Activated B cell treated with CpG ODN at 0.5 μM for 24 hours (primary cell): ENCODE measurements at regions not wholly inside any gene's neighbourhood (a gene's known extent, or its start where the extent isn't known, plus 50 kb on each side); places are given as distances from the start of the nearest gene placed in this dataset.
"Not testable (repeated sequence)": the region's sequence is repeated elsewhere in the genome, so short reads cannot be mapped to it uniquely, and the experiment has no call there.

Source experiments
- ATAC-seq: fragments of 200-7000 bp; cut with Tn5 transposase; one replicate; pipeline ENCODE4 v1.10.0; 2021; ENCODE audit warnings: low read depth, mild to moderate bottlenecking, moderate library complexity
- CTCF ChIA-PET: fragments of 350-600 bp; sonication (Branson Sonifier 250); formaldehyde crosslinking; loops from one replicate; lab custom pipeline; 2021; ENCODE audit warnings: antibody characterized with exemption; lab: Charles Lee
- POLR2A ChIA-PET: fragments of 350-600 bp; sonication (Branson Sonifier 250); formaldehyde crosslinking; loops from one replicate; lab custom pipeline; 2021; ENCODE audit warnings: antibody characterized with exemption; lab: Charles Lee
- DNase-seq: peaks from one replicate; pipeline ENCODE4 v3.0.0; 2022
- H3K27ac Mint-ChIP-seq: one replicate; pipeline ENCODE4 v1.8.0; 2020; ENCODE audit warnings: mixed read lengths
- H3K27me3 Mint-ChIP-seq: one replicate; pipeline ENCODE4 v1.8.0; 2021; ENCODE audit warnings: mixed read lengths
- H3K36me3 Mint-ChIP-seq: one replicate; pipeline ENCODE4 v1.8.0; 2021; ENCODE audit warnings: low read depth, mixed read lengths
- H3K4me1 Mint-ChIP-seq: one replicate; pipeline ENCODE4 v1.8.0; 2021; ENCODE audit warnings: mixed read lengths
- H3K4me3 Mint-ChIP-seq: one replicate; pipeline ENCODE4 v1.8.0; 2020; ENCODE audit warnings: mild to moderate bottlenecking, mixed read lengths
- H3K9me3 Mint-ChIP-seq: one replicate; pipeline ENCODE4 v1.8.0; 2020; ENCODE audit warnings: mixed read lengths
- CTCF ChIP-seq: fragments of 200-600 bp; IDR thresholded peaks from one replicate; pipeline ENCODE4 v1.8.0; 2022; ENCODE audit warnings: antibody characterized with exemption, mild to moderate bottlenecking
- intact Hi-C: fragments of 100-400 bp; cut with micrococcal nuclease; formaldehyde crosslinking; loops from one replicate; pipeline ENCODE4 v1.15.1; 2024

DNA sequence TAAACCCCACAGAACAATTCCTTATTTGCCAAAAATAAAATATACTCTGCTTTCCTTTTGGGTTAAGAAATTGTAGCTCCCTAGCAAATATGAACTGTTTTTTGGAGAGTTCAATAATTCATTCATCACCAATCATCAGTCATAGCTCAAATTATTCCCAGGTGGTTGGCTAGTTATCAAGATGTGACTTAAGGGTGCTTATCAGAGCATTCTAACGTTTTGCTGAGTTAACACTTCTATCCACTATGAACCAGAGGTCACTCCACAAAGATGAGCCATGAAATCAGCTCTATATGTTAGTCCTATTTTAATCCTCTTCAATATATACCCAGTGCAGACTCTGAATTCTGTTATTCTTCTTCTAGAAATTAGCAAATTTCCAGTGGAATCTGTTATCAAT is 379.1 kb downstream of the TENT5A start:
- intact Hi-C loops, result no loop called here
- no peak overlapping the region for H3K27ac Mint-ChIP-seq
- peaks cover 4% of the 10 kb centered on the region for H3K9me3 Mint-ChIP-seq
- H3K36me3 Mint-ChIP-seq, result no peaks in the 10 kb centered on the region
- DNase-seq, result no peak
- TF ChIP-seq CTCF, result no peak
- no peaks in the 10 kb centered on the region for H3K27me3 Mint-ChIP-seq
- CTCF ChIA-PET, result no interaction called here
- H3K4me1 Mint-ChIP-seq, result no peaks in the 10 kb centered on the region
- no peak for ATAC-seq
- H3K4me3 Mint-ChIP-seq, result no peak overlapping the region
- POLR2A ChIA-PET, result no interaction called here

DNA sequence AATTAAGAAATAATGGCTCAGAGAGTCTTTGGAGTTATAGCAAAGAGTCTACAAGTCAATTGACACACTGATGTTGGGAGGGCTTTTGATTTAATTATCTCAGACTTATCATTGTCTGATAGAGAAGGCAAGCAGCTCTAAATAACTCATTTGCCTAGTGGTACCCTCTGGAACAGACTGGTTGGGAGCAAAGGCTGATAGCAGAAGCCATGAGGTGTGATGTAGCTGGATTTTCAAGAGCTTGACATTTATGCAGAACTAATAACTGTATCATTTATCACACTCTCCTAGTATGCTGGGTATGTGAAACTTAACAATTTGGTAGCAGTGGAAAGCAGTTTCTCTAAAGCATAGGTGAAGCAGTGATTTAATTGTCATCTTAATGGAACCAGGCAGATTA is 380.6 kb downstream of the TENT5A start:
- ChIA-PET CTCF (no interaction called here), POLR2A (no interaction called here)
- ATAC-seq (no peak), DNase-seq (no peak)
- peaks cover 2% of the 10 kb centered on the region for H3K9me3 Mint-ChIP-seq
- intact Hi-C loops, result no loop called here
- H3K27me3 Mint-ChIP-seq, result no peaks in the 10 kb centered on the region
- no peak for TF ChIP-seq CTCF
- no peak overlapping the region for H3K4me3 Mint-ChIP-seq
- no peaks in the 10 kb centered on the region for H3K4me1 Mint-ChIP-seq
- H3K27ac Mint-ChIP-seq, result no peak overlapping the region
- H3K36me3 Mint-ChIP-seq, result no peaks in the 10 kb centered on the region

DNA sequence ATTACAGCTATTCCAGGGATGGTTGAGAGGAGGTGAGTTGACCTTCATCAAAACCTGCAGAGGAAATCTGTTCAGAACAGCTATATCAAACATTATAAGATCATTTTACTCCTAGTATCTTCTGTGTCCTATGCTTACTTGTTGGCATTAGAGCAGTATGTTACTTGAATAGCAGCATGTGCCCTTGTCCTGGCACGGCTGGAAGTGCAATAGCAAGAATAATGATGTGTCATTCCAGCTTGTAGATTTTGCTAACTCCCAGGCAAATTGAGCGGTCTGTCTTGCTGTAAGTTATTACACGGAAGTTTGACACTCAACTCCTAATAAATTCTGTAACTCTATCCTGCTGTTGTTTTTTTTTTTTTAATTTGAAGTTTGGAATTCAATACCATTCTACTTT is 385.5 kb downstream of the TENT5A start:
- CTCF ChIA-PET, result no interaction called here
- DNase-seq (no peak), ATAC-seq (no peak)
- H3K9me3 Mint-ChIP-seq, result peaks cover 2% of the 10 kb centered on the region
- H3K27me3 Mint-ChIP-seq, result no peaks in the 10 kb centered on the region
- H3K36me3 Mint-ChIP-seq, result no peaks in the 10 kb centered on the region
- no peak for TF ChIP-seq CTCF
- H3K4me3 Mint-ChIP-seq, result no peak overlapping the region
- intact Hi-C loops, result no loop called here
- H3K4me1 Mint-ChIP-seq, result no peaks in the 10 kb centered on the region
- POLR2A ChIA-PET, result no interaction called here
- H3K27ac Mint-ChIP-seq, result no peak overlapping the region

GRCh38 chr6:81362246-81362645 is 390.2 kb downstream of the TENT5A start:
- CTCF ChIA-PET, result no interaction called here
- DNase-seq (no peak), ATAC-seq (no peak)
- intact Hi-C loops, result no loop called here
- TF ChIP-seq CTCF, result no peak
- Mint-ChIP-seq H3K9me3 (peaks cover 3% of the 10 kb centered on the region), H3K27ac (no peak overlapping the region), H3K27me3 (no peaks in the 10 kb centered on the region), H3K36me3 (no peaks in the 10 kb centered on the region), H3K4me1 (no peaks in the 10 kb centered on the region), H3K4me3 (no peak overlapping the region)
- POLR2A ChIA-PET, result no interaction called here

GRCh38 chr6:81353262-81353661 is 399.2 kb downstream of the TENT5A start:
- no peaks in the 10 kb centered on the region for H3K36me3 Mint-ChIP-seq
- DNase-seq (no peak), ATAC-seq (no peak)
- H3K4me1 Mint-ChIP-seq, result no peaks in the 10 kb centered on the region
- peaks cover 1% of the 10 kb centered on the region for H3K9me3 Mint-ChIP-seq
- no peak for TF ChIP-seq CTCF
- POLR2A ChIA-PET, result interaction anchor here (0.7 kb wide), 1 partner anchor 128 kb away, joined by 3 read pairs; no protein-coding TSS in a partner anchor
- H3K4me3 Mint-ChIP-seq, result no peak overlapping the region
- H3K27ac Mint-ChIP-seq, result no peak overlapping the region
- CTCF ChIA-PET, result no interaction called here
- H3K27me3 Mint-ChIP-seq, result no peaks in the 10 kb centered on the region
- intact Hi-C loops, result no loop called here

DNA sequence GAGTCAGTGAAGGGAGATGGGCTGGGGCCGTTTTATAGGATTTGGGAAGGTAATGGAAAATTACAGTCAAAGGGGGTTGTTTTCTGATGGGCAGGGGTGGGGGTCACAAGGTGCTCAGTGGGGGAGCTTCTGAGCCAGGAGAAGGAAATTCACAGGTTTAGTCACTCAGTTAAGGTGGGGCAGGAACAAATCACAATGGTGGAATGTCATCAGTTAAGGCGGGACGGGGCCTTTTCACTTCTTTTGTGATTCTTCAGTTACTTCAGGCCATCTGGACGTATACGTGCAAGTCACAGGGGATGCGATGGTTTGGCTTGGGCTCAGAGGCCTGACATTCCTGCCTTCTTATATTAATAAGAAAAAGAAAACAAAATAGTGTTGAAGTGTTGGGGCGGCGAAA is 408.5 kb downstream of the TENT5A start:
- ATAC-seq, H3K36me3 Mint-ChIP-seq, H3K9me3 Mint-ChIP-seq, DNase-seq, H3K4me3 Mint-ChIP-seq, CTCF ChIA-PET, POLR2A ChIA-PET, H3K4me1 Mint-ChIP-seq, H3K27ac Mint-ChIP-seq, intact Hi-C loops, H3K27me3 Mint-ChIP-seq: not testable (repeated sequence)
